Fibroblast of skin of back (primary cell): ENCODE measurements at regions not wholly inside any gene's neighbourhood (a gene's known extent, or its start where the extent isn't known, plus 50 kb on each side); places are given as distances from the start of the nearest gene placed in this dataset.

ENCODE experiments used
- DNase-seq: peaks from one replicate; pipeline ENCODE4 v3.0.0-alpha.2; 2013

DNA sequence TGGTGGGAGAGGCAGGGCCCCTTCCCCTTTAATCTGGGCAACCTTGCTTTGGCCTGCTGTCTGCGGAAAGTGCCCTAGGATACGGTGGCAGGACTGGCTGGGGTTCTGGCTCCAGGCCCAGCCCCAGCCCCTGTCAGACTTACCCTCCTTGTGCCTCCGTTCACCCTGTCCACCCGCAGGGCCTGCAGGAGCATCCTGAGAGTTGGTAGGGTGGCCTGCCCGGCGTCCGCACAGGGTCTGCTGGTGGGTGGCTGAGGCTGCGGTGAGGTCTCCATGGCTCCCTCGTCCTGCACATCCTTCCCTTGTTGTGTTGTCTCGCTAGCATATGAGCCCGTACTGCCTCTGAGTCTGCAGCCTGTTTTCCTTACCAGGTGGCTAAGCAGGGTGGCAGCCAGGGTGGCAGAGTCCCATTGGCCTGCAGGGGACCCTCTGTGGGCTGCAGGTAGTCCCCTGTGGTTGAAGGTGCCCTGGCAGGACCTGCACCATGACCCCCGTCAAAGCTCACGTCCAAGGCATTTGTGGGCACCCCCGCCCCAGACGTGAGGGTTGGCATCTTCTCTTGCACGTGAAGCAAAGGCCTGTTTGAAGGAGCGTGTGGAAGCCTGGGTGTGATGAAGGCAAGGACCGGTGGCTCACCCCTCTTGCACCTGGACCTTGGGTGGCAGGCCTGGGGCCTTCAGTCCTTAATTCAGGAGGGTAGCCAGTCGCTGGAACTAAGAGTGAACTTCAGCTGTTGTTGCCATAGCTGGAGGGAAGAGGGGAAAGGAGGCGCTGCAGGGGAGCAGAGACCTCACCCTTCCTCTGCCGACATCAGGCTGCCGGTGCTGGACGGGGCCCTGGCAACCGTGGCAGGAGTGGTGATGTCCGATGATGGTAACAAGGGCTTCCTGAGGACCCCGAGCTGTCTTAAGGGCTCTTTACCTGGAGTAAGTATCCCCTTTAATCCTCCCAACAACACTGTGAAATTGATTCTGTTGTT, 293.7 kb downstream of the SEC14L1 start:
- no peak for DNase-seq

DNA sequence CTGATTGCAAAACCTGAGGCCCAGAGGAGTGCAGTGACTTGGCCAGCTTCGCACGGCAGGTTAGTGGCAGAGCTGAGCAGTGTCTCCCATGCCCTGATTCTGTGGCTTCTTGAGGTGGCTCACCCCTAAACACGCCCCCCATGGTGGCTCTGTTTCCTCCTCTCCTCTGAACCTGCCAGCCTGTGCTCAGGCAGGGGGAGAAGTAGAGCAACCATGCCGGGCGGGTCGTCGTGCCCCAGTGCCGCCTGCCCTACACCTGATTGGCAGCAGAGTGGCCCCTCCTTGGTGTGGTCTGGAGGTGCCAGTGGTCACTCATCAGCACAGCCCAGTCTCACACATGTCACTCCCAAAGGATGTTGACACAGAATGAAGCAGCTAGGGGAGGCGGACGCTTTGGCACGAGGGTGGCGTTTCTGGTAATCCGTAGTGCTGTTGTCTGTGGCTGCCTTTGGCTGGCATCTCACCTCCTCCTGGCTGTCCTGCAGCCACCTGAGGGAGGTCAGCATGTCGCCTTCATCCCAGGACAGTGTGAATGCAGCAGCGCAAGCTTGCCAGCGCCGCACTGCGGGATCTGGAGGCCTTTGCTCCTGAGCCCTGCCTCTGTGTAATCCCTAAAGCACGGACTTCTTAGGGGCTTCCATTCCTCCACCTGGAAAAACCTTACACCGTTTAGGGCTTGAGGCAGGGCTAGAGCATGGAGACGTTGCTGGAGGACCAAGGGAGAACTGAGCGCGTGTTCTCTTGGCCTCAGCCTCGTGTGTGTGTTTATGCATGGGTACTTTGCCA, 294.7 kb downstream of the SEC14L1 start:
- no peak for DNase-seq

DNA sequence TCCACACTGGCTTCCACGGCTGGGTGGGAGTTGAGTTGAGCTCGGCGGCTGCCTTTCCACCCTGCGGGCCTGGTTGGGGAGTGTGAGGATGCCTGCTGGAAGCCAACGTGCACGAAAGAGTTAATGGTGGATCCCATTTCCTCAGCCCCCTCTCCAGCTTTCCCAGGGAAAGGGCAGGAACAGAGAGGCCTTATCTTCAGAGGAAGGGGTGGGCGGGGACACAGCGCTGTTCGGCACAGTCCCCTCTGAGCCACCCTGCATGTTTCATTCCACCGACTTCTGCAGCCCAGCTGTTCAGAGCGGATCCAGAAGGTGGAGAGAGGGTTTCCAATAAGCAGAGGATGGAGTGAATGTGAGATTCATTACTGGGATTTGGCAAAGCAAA, 295.3 kb downstream of the SEC14L1 start:
- DNase-seq = peak; percentile 73

DNA sequence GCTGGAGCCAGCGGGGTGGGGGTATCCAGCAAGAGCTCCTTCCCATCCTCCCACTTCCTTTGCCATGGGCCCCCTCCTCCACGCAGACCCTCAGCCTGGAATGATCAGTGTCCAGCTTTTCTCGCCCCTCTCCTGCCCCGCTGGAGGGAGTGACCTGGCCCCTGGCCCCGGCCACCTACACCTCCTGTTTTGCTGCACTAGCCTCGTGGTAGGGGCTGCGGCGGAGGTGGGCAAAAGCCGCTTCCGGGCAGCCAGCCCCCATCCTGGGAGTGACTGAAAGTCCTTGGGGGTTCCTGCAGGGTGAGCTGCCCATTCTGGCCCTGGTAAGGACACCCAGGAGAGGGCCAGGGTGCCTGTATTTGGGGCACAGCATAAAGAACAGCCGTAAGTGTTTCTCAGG, 295.7 kb downstream of the SEC14L1 start:
- DNase-seq = no peak

DNA sequence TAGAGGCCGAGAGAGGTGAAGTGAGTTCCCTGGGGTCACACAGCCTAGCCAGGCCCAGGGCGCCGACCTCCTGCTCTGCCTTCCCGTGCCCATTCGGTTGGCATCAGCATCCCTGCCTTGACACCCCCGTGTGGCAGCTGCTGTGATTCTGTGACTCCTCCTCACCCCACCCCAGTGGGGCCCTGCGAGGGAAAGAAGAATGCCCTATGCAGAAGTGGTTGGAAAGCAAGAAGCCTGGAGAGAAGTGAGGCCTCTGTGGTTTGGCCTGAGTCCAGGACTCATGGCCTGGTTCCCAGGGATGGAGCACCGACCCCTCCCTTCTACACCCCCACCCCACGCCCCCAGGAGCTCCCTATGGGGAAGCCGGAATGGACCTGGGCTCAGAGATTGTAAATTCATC, 296.2 kb downstream of the SEC14L1 start:
- peak; percentile 87 for DNase-seq

DNA sequence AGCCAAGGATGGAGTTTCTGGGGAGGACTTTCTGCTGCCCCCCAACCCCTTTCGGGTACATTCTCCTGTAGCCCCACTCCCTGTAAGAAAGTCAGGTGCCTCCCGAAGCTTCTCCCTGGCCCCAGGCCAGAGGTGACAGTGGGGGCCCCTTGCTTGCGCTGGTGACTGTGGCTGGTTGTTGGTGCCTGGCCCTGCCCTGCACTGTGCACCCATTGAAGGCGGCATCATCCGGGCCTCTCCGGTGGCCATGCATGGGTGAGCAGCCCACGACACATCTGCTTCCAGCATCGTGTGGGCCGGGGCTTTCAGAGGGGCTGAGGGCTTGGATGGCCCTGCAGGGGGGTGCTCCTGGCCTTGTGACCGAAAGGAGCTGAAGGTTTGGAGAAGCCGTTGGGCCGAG, 297.0 kb downstream of the SEC14L1 start:
- DNase-seq = no peak

DNA sequence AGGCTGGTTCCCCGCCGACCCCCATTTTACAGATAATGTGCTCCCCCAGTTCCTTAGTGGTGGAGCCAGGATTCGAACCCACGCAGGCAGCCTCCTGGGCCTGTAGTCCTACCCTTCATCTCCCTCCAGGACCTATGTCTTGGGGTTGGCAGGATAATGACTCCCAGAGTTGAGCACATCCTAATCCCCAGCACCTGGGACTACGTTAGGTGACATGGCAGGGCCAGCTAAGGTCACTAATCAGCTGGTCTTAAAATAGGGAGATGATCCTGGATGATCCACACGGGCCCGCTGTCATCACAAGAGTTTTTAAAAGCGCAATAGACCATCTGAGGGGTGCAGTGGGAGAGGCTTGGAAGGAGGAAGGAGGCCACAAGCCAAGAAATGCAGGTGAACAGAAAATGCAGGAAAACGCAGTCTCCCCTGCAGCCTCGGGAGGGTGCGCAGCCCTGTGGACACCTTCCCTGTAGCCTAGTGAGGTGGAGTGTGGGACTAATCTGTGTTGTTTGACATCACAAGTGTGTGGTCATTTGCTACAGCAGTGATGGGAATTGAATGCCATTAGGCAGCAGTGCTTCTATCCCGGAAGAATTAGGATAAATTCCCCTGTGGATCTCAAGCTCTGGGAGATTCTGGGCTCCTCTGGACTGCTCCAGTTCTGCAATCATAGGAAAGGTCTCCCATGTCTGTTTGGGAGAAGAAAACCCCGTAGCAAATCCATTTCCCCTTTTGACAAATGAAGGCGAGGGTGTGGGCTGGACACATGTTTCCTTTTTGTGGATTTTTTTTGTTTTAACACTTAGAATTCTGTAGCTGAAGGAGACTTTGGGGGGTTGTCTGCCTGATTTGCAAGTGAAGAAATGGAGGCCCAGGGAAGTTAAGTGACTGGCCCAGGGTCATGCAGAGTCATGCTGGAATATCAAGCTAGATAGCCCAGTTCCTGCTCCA, 297.7 kb downstream of the SEC14L1 start:
- no peak for DNase-seq

DNA sequence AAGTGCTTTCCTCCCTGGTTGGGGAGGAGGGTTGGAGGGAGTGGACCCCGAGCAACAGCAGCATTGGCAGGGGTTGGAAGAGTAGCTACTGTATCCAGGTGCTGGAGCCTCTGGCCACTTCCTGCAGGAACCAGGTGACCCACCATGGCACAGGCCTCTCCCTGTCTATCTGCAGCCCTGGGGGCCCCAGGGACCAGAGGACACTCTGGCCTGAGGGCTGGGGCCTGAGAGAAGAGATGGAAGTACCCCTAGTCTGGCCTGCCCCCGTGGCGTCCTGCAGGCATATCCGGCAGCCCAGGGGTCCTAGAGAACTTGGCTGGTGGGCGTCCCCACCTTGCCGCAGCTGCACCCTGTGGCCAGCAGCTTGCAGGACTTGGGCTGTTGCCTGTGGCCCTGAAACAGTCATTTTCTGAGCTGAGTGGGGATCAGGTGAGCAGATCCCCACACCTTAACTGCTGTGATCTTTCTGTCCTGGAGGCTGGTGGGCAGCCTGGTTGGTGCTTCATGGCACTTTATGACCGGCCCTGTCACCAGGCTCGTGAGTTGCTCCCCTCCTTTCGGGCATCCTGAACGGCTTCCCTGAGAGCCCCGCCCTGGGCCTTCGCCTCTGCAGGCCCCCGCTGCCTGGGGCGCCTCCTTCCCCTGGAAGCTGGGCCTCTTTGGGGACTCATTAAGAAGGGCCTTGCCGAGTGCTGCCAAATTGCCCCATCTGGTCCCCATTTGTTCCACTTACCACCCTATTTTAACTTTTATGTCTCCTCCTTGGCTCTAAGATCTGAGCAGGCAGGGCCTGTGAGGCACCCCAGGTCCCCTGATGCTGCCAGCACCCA, 298.6 kb downstream of the SEC14L1 start:
- no peak for DNase-seq

DNA sequence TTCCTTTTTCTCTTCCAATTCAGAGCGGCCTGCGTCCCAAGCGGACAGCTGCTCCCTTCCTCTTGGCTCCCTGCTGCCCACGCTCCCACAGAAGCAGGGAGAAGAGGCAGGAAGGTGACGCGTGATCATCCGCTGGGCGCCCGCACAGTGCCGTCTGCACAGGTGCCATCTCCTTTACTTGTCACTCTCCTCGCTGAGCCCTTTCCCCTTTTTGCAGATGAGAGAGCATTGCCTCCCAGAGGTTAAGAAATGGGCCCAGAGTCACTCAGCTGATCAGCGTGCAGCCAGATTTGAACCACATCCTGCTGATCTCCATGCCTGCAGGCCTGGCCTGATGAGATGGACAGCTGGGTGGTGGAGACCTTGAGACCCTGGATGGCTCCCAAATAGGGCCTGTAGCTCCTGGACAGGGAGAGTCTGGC, 299.8 kb downstream of the SEC14L1 start:
- no peak for DNase-seq

DNA sequence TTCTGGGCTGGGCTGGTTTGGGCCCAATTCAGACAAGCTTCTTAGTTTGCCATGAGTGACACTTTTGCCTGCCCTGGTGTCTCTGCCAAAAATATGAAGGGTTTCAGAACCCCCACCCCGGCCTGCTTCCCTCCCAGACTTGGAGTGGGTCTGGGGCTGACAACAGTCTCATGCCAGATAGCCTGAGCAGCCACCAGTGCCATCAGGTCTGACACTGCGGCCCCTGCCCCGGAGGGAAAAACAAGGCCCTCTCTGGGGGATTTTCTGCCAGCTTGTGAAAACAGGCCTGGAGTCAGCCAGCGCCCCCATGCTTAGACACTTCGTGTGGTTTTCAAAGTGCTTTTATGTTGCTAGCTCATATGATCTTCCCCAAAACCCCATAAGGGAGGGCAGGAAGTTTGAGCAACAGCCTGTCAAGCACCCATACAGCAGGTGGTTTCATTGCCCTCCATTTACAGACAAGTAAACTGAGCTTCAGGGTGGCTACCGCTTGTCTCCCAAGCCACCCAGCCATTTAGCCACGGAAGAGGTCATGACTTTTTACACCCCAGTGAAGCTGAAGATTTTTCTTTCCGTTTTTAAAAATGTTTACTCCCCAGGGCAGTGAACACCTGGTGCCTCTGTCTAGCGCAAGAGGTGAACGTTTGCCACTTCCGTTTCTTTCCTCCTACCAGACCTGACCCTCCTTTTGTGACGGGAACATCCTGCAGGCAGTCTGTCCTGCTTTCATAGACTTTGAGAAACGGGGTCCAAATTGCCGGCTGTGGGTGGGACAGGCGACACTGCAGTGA, 300.6 kb downstream of the SEC14L1 start:
- no peak for DNase-seq

DNA sequence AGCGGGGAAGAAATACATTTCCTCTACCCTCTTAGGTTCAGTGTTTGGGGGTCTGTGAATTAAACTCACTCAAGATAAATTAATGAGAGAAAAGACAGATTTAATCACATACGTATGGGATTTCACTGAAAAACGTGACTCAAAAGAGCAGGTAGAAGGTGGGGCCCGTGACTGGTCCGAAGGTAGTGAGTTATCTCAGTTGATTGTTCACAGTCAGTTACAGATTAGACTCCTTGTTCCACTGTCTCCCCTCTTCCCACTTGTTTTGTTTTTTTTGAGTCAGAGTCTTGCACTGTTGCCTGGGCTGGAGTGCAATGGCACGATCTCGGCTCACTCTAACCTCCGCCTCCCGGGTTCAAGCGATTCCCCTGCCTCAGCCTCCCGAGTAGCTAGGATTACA, 301.2 kb downstream of the SEC14L1 start:
- no peak for DNase-seq

DNA sequence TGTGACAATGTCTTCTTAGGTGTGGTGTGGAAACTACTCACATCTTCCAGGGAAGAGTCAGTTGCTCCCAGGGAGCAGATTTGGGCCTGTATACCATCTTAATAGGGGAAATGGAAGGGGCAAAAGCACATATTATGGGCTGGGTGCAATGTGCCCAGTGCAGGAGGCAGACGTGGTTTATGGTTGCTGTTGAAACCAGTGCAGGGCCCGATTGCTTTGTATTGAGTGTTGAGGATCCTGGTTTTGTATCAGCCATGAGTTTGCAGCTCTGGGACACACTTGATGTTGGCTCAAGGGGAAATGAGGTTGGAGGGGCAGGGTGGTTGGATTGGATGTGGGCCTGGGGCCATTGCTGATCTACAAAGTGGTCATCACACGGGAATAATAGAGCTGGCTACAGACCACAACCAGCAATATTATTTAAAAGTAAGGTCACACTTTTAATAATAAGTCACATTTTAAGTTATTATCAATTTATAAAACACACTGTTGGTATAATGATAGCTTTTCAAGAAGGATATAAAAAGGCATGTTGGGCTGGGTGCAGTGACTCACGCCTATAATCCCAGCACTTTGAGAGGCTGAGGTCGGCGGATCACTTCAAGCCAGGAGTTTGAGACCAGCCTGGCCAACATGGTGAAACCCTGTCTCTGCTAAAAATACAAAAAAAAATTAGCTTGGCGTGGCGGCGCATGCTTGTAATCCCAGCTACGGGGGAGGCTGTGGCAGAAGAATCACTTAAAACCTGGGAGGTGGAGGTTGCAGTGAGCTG, 302.4 kb downstream of the SEC14L1 start:
- no peak for DNase-seq

DNA sequence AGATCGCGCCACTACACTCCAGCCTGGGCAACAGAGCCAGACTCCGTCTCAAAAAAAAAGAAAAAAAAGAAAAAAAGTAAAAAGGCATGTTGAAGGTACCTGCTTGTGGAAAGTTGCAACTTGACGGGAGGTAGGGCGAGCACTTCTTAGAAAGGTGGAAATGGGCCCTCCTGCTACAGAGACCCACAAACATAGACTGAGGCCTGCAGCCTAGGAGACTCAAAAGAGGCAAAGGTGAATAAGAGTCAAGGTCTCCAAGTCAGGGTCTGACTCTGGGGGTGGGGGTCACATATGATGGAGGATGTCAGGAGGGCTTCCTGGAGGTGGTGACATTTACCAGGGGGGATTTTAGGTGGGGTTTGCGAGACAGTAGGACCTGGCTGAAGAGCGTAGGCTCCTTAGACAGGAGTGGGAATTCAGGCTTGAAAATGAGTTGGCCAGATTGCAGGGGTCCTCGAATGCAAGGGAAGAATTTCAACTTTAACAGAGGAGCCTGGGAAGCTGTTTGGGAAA, 303.0 kb downstream of the SEC14L1 start:
- no peak for DNase-seq

DNA sequence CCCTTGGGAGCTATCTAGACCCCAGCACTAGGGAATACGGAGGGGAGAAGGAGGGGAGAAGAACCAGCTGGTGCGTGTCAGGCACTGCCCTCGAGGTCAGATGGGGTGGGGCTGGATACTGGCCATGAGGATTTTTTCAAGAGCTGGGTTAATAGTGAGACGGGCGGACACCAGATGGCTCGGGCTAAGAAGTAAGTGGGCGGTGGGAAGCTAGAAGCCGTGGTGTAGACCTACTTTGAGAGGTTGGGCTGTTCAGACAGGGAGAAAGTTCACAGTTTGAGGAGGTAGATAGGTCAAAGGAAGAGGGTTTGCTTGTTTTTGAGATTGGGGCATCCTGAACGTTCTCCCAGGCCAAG, 303.8 kb downstream of the SEC14L1 start:
- no peak for DNase-seq

DNA sequence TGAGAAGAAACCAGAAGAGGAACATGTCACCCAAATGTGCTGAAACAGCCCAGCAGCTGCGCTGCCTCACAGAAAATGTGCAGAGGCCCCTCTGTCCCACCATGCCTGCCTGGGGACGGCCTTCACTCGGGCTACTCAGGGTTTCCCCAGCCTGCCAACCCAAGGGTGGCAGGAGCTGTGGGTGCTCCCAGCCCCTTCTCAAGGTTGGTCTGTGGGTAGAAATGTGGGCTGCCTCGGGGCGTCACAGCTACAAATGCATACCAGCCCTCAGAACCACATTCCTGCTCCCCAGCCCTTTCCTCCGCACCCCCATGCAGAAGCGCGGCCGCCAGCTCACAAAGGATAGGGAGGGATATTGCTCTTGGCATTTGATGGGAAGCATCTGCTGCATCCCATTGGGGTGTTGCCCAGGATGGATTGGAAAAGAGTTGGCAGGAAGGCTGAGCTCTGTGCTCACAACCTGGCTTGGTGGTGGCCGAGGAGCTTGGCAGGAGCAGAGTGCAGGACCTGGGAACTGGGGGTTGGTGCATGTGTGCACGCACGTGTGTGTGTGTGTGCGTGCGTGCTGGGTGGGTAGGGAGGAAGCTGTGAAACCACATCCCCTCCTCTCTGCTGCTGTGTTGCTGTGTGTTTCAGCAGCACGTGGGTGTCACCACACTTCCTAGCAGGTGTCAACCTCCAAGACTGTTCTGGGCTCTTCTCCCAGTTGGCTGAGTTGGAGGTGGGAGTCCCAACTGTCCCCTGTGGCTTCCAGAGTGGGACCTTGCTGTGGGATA, 304.4 kb downstream of the SEC14L1 start:
- DNase-seq = peak; percentile 53

DNA sequence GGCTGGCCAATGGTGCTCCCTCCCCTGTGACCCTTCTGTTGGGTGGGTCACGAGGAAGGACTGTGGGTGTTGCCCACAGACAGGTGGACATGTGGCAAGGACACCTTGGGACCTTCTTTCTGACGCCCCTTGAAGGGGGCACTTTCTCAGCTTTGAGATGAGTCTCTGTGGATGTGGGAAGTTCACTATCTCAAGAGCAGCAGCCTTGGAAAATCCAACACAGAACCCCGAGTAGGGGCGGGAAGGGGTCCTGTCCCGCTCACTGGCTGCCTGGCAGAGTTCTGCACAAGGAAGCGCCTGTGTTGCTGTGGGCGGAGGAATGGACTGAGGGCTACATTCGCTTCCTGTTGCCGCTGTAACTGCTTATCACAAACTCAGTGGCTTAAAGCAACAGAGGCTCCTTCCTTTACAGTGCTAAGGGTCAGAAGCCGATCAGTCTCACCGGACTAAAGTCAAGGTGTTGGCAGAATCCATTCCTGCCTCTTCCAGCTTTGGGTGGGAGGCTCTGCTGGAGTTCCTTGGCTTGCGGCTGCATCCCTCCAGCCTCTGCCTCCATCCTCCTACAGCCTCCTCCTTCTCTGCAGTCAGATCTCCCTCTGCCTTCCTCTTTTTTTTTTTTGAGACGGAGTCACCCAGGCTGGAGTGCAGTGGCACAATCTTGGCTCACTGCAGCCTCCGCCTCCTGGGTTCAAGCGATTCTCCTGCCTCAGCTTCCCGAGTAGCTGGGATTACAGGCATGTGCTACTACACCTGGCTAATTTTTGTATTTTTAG, 305.2 kb downstream of the SEC14L1 start:
- DNase-seq = no peak

DNA sequence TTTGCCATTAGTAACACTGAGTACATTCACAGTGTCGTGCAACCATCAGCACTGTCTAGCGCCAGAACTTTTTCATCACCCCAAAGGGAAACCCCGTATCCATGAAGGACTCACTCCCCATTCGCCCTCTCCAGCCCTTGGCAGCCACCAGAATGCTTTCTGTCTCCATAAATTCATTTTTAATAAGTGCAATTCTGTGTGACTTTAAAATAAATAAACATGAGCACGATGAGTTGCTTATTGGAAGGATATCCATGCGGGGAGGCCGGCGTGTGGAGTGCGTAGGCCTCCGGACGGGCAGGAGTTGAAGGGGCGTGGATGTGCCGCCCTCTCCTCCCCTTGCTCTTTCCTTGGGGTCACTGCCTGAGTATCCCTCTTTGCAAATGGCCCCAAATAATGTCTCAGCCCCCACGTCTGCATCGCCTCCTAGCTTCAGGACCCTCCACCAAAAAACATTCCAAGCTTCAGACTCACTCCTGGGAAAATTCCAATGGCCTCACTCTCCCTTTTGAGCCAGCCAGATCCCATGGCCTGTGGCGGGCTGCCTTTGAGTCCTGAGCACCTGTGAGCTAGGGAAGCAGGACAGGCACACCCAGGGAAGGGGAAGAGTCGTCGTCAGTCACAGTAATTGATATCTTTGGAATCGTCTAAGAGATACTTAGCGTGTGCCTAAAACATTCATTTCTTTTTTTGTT, 306.3 kb downstream of the SEC14L1 start:
- DNase-seq = peak; percentile 56
